GM19468 (cell line): ENCODE measurements at regions not wholly inside any gene's neighbourhood (a gene's known extent, or its start where the extent isn't known, plus 50 kb on each side); places are given as distances from the start of the nearest gene placed in this dataset.
"Not testable (repeated sequence)": the region's sequence is repeated elsewhere in the genome, so short reads cannot be mapped to it uniquely, and the experiment has no call there.

ENCODE experiments used
- ATAC-seq: cut with Tn5 transposase; IDR thresholded peaks from one replicate; pipeline ENCODE4 v1.9.1; 2021; ENCODE audit warnings: mild to moderate bottlenecking, moderate library complexity, moderate number of reproducible peaks; ENCODE audit not compliant: unreplicated experiment; ENCODE audit errors: extremely low read depth

DNA sequence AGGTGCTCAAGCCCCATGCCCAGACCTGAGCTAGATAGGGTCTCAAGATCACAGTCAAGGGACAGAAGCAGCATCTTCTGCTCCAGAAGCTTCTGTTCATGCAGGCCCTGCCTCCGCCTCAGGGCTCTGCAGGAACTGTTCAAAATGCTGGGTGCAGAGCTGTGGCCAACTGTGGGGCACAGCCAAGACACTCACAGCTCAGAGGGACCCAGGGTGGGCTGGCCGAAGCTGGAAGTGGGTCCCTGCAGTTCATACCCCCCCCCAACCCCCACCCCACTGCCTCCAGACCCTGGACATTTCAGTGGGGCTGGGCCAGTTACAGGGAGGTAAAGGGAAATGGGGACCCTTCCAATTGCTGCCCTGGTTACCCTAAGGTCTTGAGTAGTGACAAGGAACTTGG is 129.0 kb downstream of the CRYBB2 start:
- no peak for ATAC-seq

DNA sequence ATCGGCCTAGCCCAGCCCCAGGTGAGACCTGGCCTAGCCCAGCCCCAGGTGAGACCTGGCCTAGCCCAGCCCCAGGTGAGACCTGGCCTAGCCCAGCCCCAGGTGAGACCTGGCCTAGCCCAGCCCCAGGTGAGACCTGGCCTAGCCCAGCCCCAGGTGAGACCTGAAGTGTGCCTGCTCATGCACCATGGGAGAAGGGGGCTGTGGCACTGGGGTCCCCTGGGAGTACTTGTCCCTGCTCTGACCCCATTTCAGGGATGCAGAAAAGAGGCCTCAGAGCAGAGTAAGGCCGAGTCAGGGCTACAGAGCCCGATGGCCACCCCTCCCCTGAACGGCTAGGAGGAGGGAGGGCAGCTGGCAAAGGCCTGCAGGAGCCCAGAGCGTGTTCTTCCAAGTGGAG is 129.6 kb downstream of the CRYBB2 start:
- not testable (repeated sequence) for ATAC-seq

- no peak for ATAC-seq
Observed at GRCh38 chr22:25350551-25350971, 131.1 kb downstream of the CRYBB2 start.

DNA sequence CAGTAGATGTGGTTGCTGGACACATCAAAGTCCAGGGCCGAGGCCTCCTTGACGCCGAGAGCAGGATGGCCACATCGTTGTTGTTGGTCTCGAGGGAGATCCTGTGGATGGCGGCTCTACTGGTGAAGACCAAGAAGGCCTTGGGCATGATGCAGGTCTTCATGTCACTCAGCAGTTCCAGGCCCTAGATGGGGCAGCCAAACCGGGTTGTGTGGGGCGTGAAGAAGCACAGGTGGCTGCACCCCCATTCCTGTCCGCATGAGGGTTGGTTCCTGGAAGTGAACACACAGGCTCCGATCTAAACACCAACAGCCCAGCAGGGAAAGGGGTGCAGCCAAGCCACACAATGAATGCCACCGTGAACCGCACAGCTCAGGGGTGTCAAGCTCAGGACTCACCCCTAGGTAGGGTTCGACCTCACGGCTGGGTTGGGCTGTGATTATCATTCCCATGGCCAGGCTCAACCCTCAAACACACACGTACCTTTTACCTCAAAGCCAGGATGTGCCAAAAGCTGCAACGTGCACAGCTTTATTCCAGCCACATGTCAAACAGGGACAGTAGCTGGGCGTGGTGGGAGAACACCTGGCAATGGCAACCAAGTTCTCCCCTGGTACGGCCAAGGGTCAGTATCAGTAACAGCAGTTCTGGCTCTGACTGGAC is 132.3 kb downstream of the CRYBB2 start:
- ATAC-seq = no peak

GRCh38 chr22:25352294-25352680 is 132.8 kb downstream of the CRYBB2 start:
- ATAC-seq = no peak

GRCh38 chr22:25353516-25354445 is 134.3 kb downstream of the CRYBB2 start:
- ATAC-seq = no peak

DNA sequence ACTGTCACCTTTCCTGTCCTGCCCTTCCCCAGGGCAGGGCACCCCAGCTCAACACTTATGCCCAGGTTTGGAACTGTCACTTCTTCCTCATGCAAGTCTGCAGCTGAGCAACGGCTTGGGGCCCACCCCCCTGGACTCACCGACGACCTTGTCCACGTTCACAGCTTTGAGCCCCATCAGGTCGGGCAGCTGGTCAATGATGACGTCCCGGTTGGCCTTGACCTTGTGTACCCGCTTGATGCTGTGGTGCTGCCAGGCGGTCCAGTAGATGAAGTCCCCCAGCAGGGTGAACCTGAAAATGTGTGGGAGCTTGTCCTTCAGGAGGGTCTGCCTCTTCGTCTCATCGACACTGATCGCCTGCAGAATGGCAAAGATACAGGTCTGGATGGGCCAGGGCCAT is 135.0 kb downstream of the CRYBB2 start:
- ATAC-seq = no peak

DNA sequence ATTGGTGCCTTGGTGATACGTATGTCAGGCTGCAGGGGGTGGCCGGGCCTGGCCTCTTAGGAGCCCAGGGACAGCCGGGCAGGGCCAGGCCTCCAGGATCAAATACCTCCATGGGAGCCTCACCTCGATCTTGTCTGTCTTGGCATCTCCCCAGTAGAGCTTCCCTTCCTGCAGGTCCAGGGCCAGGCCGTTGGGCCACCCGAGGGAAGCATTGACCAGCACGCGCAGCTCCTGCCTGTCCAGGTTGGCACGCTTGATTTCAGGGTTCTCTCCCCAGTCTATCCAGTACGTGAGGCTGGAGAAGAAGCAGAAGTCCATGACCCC is 137.7 kb downstream of the CRYBB2 start:
- ATAC-seq = no peak

DNA sequence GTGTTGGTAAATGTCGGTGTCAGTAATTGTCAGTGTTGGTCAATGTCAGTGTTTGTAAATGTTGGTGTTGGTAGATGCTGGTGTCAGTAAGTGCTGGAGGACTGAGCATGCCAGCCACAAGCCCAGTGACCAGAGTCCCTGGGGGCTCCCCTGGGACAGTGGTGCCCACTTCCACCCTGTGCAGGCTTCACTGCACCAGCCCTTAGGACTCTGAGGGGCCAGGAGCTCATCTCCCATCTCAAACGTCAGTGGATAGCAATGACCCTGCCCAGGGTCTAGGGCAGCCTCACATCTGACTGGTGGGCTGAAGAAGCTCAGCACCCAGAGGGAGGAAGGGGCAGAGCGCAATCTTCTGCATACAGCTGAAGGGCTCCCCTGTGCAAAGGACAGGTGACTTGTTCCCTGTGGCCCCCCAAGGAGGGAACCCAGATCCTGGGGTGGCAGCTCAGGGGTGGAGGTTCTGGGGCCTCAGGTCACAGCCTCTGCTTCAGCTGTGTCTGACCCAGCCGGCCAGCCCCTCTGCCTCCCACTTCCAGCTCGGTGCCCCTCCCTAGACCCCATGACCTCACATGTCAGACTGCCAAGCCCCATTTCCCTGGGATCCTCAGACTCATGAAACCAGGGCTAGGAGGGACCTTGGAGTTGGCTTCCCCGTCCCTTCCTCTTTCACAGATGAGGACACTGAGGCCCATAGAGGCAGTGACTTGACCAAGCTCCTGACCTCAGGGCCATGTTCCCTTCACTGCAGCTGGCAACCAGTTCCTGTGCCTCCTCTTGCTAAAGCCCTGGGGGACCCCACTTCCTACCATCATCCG is 138.4 kb downstream of the CRYBB2 start:
- no peak for ATAC-seq

DNA sequence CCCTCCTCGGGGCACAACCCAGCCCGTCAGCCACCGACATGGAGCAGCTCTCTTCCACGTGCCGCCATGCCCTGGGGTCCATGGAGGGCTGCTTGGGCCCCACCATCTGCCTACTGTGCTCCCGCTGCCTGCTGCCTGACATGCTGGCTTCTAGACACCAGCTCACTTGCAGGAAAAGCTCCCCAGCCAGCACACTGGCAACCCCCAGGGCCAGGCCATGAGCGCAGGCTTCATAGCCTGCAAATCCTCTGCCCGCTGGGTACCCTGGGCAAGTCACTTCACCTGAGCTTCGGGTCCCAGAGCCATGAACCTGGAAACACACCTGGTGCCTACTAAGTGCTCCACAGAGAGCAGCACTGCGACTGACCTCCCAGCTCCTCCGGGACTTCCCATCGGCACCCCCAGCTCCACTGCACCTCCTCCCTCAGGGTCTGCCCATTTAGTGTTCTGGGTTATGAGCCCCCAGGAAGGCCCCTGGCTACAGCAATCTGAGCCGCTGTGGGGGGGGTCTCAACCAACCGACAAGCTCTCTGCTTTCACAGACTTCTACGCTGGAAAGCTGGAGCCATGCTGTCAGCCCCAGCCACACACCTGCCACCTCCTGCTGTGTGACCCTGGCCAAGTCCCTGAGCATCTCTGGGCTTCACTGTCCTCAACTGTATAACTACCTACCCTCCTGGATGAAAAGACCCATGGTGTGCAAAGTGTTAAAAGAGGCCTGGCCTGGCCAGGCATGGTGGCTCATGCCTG is 139.2 kb downstream of the CRYBB2 start:
- no peak for ATAC-seq

GRCh38 chr22:25359601-25360261 is 140.3 kb downstream of the CRYBB2 start:
- ATAC-seq = no peak

GRCh38 chr22:25360411-25360810 is 141.0 kb downstream of the CRYBB2 start:
- no peak for ATAC-seq

DNA sequence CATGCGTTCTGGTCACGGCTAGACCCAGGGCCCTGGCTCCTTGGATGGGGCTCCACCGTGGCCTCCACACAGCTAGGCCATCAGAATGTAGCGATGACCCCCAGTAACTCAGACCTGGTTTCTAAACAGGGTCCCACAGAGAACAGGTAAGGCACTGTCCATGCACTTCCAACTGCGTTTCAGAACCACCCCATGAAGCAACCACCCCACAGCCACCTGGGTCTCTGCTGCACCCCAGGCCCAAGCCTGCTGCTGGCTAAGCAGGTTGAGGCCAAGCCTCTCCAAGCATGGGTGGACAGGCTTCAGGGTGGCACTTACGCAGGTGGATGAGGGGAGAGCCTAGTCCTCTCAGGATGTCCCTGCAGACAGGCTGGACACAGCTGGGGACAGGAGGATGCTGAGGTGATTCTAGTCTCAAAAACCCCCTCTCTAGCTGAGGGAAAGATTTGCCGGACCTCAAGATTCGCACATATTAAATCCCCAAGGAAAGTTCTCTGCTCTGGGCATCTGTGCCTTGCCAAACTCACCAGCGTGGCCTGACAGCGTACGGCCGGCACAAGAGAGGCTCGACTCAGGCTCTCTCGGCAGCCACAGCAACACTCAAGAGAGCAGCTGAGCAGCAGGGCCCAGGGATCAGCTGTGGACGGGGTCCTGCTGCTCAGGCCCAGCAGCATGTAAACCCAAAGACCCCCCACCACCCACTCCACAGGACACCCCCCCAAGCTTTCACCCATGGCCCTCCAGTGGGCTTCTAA is 141.6 kb downstream of the CRYBB2 start:
- ATAC-seq = no peak

DNA sequence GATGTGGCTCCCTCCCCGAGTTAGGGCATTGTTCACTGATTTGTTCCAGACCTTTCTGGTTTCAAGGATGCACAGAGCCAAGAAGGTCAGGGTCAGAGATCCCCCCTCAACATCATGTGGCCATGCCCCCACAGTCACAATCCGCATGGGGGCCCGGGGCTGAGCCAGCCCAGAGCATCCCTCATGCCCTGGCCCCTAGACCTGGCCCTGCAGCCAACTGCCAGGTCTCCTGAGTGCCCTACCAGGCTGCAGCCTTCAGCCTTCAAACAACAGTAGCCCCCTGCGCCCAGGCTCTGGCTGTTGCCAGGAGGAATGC is 142.4 kb downstream of the CRYBB2 start:
- ATAC-seq = no peak

- ATAC-seq = no peak
Observed at GRCh38 chr22:25362215-25362882, 142.9 kb downstream of the CRYBB2 start.

- ATAC-seq = no peak
Observed at GRCh38 chr22:25362883-25363240, 143.4 kb downstream of the CRYBB2 start.

DNA sequence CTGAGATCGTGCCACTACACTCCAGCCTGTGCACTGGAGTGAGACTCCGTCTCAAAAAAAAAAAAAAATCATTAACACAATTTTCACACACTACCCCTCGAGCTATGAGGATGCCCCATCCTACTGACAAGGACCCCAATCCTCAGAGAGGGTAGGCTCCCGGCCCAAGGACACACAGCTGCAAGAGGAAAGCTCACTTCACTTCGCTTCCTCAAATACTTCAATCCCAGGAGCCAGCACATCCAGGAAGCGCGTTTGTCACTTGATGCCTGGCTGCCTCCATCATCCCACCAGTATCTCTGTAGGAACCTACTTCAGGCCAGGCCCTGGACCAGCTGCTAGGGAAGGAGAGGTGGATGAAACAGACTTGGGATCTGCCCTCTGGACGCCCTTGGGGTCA is 144.0 kb downstream of the CRYBB2 start:
- ATAC-seq = no peak

GRCh38 chr22:25364281-25364680 is 144.8 kb downstream of the CRYBB2 start:
- no peak for ATAC-seq
